Choroid plexus epithelial cell (primary cell): ENCODE measurements at regions not wholly inside any gene's neighbourhood (a gene's known extent, or its start where the extent isn't known, plus 50 kb on each side); places are given as distances from the start of the nearest gene placed in this dataset.

Source experiments
- DNase-seq: peaks from one replicate; pipeline ENCODE4 v3.0.0-alpha.2; 2010; ENCODE audit warnings: low read depth
- H3K4me3 ChIP-seq: 2 replicates; pipeline ENCODE4 v1.5.1; 2011; ENCODE audit warnings: low read depth, mild to moderate bottlenecking, control low read depth, low read length, moderate library complexity
- TF ChIP-seq, protein P1 (sequence below): conservative IDR thresholded peaks from 2 replicates; pipeline ENCODE4 v1.5.1; 2011; ENCODE audit warnings: low read depth, mild to moderate bottlenecking, control low read depth, inconsistent platforms, low read length, moderate library complexity

GRCh38 chr7:68449816-68450215 is 1148.5 kb upstream of the AUTS2 start:
- DNase-seq: no peak
- no peak overlapping the region for H3K4me3 ChIP-seq
- TF ChIP-seq, protein P1, sequence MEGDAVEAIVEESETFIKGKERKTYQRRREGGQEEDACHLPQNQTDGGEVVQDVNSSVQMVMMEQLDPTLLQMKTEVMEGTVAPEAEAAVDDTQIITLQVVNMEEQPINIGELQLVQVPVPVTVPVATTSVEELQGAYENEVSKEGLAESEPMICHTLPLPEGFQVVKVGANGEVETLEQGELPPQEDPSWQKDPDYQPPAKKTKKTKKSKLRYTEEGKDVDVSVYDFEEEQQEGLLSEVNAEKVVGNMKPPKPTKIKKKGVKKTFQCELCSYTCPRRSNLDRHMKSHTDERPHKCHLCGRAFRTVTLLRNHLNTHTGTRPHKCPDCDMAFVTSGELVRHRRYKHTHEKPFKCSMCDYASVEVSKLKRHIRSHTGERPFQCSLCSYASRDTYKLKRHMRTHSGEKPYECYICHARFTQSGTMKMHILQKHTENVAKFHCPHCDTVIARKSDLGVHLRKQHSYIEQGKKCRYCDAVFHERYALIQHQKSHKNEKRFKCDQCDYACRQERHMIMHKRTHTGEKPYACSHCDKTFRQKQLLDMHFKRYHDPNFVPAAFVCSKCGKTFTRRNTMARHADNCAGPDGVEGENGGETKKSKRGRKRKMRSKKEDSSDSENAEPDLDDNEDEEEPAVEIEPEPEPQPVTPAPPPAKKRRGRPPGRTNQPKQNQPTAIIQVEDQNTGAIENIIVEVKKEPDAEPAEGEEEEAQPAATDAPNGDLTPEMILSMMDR: no peak

DNA sequence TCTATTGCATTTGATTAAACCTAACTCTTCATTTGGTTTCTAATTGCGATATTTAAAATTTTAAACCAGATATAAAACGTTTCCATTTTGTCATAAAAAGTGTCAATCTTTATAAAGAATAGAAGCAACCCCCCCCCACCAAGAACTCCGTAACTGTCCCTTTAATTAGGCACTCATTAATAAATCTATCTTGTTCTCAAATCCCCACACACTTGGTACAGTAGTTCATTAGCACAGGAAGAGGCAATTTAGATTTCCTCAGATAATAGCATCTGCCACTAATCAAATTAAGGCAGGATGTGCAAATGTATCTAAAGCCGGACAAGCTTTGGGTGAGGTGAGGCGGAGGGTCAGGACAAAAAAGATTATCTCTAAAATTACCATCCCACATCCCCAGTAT is 1143.3 kb upstream of the AUTS2 start:
- no peak for DNase-seq
- TF ChIP-seq, protein P1: no peak
- H3K4me3 ChIP-seq: no peak overlapping the region

DNA sequence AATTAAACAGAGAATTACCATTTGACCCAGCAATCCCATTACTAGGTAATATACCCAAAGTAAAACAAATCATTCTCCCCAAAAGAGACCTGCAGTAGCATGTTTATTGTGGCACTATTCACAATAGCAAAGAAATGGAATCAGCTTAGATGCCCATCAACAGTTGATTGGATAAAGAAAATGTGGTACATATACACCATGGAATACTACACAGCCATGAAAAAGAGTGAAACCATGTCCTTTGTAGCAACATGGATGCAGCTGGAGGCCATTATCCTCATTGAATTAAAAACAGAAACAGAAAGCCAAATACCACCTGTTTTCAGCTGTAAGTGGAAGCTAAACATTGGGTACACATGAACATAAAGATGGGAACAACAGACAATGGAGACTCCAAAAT is 1141.8 kb upstream of the AUTS2 start:
- no peak for DNase-seq
- TF ChIP-seq, protein P1: no peak
- H3K4me3 ChIP-seq: no peak overlapping the region

GRCh38 chr7:68457481-68457880 is 1140.8 kb upstream of the AUTS2 start:
- TF ChIP-seq, protein P1: no peak
- DNase-seq: no peak

GRCh38 chr7:68458010-68458908 is 1140.0 kb upstream of the AUTS2 start:
- no peak overlapping the region for H3K4me3 ChIP-seq
- TF ChIP-seq, protein P1: no peak
- DNase-seq: no peak

More at GRCh38 chr7:68457481-68457880, 1140.8 kb upstream of the AUTS2 start:
- H3K4me3 ChIP-seq: no peak overlapping the region

- H3K4me3 ChIP-seq: no peak overlapping the region
- no peak for DNase-seq
Measured at GRCh38 chr7:68461430-68461829, 1136.8 kb upstream of the AUTS2 start.

More at GRCh38 chr7:68461430-68461829, 1136.8 kb upstream of the AUTS2 start:
- TF ChIP-seq, protein P1: no peak
